GM12878 (cell line): ENCODE measurements at regions not wholly inside any gene's neighbourhood (a gene's known extent, or its start where the extent isn't known, plus 50 kb on each side); places are given as distances from the start of the nearest gene placed in this dataset.

Experiments used
- ATAC-seq: fragments of 200-7000 bp; cut with Tn5 transposase; 3 replicates; pipeline ENCODE4 v1.9.1; 2020; ENCODE audit warnings: mild to moderate bottlenecking, moderate library complexity
- BruUV-seq: library from RNA; stranded (reverse); fragments of 400-500 nt; replicated peaks from 2 replicates; lab custom pipeline; 2021; lab: Mats Ljungman, UMichigan
- CTCF ChIA-PET: fragments of 300-600 bp; sonication (Branson Sonifier 250); formaldehyde crosslinking; extraction: SDS; loops from one replicate; lab custom pipeline; 2021; ENCODE audit warnings: inconsistent platforms; lab: Yijun Ruan, JAX
- POLR2A ChIA-PET: fragments of 350-600 bp; formaldehyde crosslinking; extraction: SDS; loops from one replicate; lab custom pipeline; 2021; ENCODE audit warnings: inconsistent platforms; lab: Charles Lee
- RAD21 ChIA-PET: fragments of 300-600 bp; sonication (Branson Sonifier 250); formaldehyde crosslinking; loops from one replicate; lab custom pipeline; 2023; ENCODE audit warnings: antibody characterized with exemption; ENCODE audit not compliant: unreplicated experiment; lab: Charles Lee
- SMC1A ChIA-PET: fragments of 300-600 bp; sonication (Branson Sonifier 250); formaldehyde crosslinking; loops from one replicate; lab custom pipeline; 2023; ENCODE audit not compliant: unreplicated experiment, uncharacterized antibody; lab: Charles Lee
- DNase-seq: peaks from one replicate; pipeline ENCODE4 v3.0.0-alpha.2; 2011; ENCODE audit warnings: low read depth, low spot score
- FAIRE-seq: peaks from 3 replicates; lab custom pipeline; 2011; peaks lifted over from hg19 to GRCh38; lab: Jason Lieb, UNC
- H2AFZ ChIP-seq: 2 replicates; pipeline ENCODE4 v1.6.0; 2011; ENCODE audit warnings: low read depth, low read length, control low read depth; ENCODE audit not compliant: control insufficient read depth
- H3K27ac ChIP-seq: 2 replicates; pipeline ENCODE4 v1.5.1; 2011; ENCODE audit warnings: control low read depth; ENCODE audit not compliant: control insufficient read depth, insufficient read depth
- H3K27me3 ChIP-seq, 2 experiments: replicated peaks in 1 of 2; 2 replicates each; pipeline versions ENCODE4 v1.6.0 to v1.6.1; 2011; ENCODE audit warnings: low read length in 1 of 2; ENCODE audit not compliant: control insufficient read depth in 2 of 2, insufficient read depth in 2 of 2
- H3K36me3 ChIP-seq, 2 experiments: 2 replicates each; pipeline ENCODE4 v1.5.1; 2011; ENCODE audit warnings: low read length in 1 of 2; ENCODE audit not compliant: control insufficient read depth in 2 of 2, insufficient read depth in 2 of 2
- H3K4me1 ChIP-seq: 2 replicates; pipeline ENCODE4 v1.6.1; 2011; ENCODE audit warnings: mild to moderate bottlenecking, low read length, moderate library complexity, mixed read lengths; ENCODE audit not compliant: control insufficient read depth, insufficient read depth
- H3K4me2 ChIP-seq: 2 replicates; pipeline ENCODE4 v1.6.0; 2011; ENCODE audit warnings: control low read depth; ENCODE audit not compliant: control insufficient read depth, insufficient read depth
- H3K4me3 ChIP-seq: fragments of 200-600 bp; sonication (generic); 2 replicates; pipeline ENCODE4 v1.5.1; 2016
- H3K79me2 ChIP-seq: 2 replicates; pipeline ENCODE4 v1.6.0; 2011; ENCODE audit warnings: low read length; ENCODE audit not compliant: control insufficient read depth, insufficient read depth
- H3K9ac ChIP-seq: 2 replicates; pipeline ENCODE4 v1.8.0; 2011; ENCODE audit warnings: low read length, control low read depth, mixed read lengths; ENCODE audit not compliant: control insufficient read depth, insufficient read depth
- H3K9me3 ChIP-seq: replicated peaks from 3 replicates; pipeline ENCODE4 v1.5.1; 2011; ENCODE audit warnings: mild to moderate bottlenecking, low read length; ENCODE audit not compliant: control insufficient read depth, insufficient read depth
- H4K20me1 ChIP-seq: 2 replicates; pipeline ENCODE4 v1.6.0; 2011; ENCODE audit not compliant: control insufficient read depth, insufficient read depth
- BACH1 ChIP-seq: fragments of 450-650 bp; IDR thresholded peaks from 2 replicates; pipeline ENCODE4 v1.6.1; 2017; ENCODE audit warnings: mild to moderate bottlenecking, borderline replicate concordance
- CBFB ChIP-seq: IDR thresholded peaks from 2 replicates; pipeline ENCODE4 v1.6.1; 2016; ENCODE audit warnings: antibody characterized with exemption, low read depth
- CHD4 ChIP-seq: fragments of 200-600 bp; sonication (generic); IDR thresholded peaks from 2 replicates; pipeline ENCODE4 v1.6.1; 2016; ENCODE audit warnings: mild to moderate bottlenecking
- HDAC6 ChIP-seq: fragments of 200-600 bp; sonication (generic); IDR thresholded peaks from one replicate; pipeline ENCODE4 v1.8.0; 2017; ENCODE audit warnings: antibody characterized with exemption; ENCODE audit not compliant: unreplicated experiment
- MTA3 ChIP-seq: IDR thresholded peaks from 2 replicates; pipeline ENCODE4 v1.6.1; 2012; ENCODE audit warnings: low read length, inconsistent platforms, borderline replicate concordance
- NFIC ChIP-seq: IDR thresholded peaks from 2 replicates; pipeline ENCODE4 v1.6.1; 2012; ENCODE audit warnings: low read depth, mild to moderate bottlenecking, inconsistent platforms, low read length, moderate library complexity
- NFYB ChIP-seq: IDR thresholded peaks from 2 replicates; pipeline ENCODE4 v1.6.1; 2011; ENCODE audit warnings: low read depth, mild to moderate bottlenecking, low read length, improper control_type of control experiment, moderate library complexity; ENCODE audit not compliant: insufficient read depth
- PKNOX1 ChIP-seq: fragments of 450-650 bp; IDR thresholded peaks from 2 replicates; pipeline ENCODE4 v1.6.1; 2016; ENCODE audit warnings: mild to moderate bottlenecking
- POU2F2 ChIP-seq: IDR thresholded peaks from 3 replicates; pipeline ENCODE4 v1.6.1; 2011; ENCODE audit warnings: low read depth, mild to moderate bottlenecking, low read length, borderline replicate concordance
- SMC3 ChIP-seq: IDR thresholded peaks from 2 replicates; pipeline ENCODE4 v1.6.1; 2011; ENCODE audit warnings: low read length, improper control_type of control experiment, borderline replicate concordance
- STAT3 ChIP-seq: IDR thresholded peaks from 2 replicates; pipeline ENCODE4 v1.6.1; 2011; ENCODE audit warnings: low read depth, low read length, improper control_type of control experiment
- TCF3 ChIP-seq: IDR thresholded peaks from 2 replicates; pipeline ENCODE4 v1.6.1; 2012; ENCODE audit warnings: low read depth, mild to moderate bottlenecking, low read length, borderline replicate concordance; ENCODE audit not compliant: insufficient read depth
- ZNF384 ChIP-seq: IDR thresholded peaks from 2 replicates; pipeline ENCODE4 v1.6.1; 2012; ENCODE audit warnings: low read depth, mild to moderate bottlenecking, low read length, improper control_type of control experiment, borderline replicate concordance
- WGBS: methylation state at CpG from one replicate; pipeline ENCODE4 v1.1.6; 2016; ENCODE audit warnings: low lambda C conversion rate; ENCODE audit not compliant: insufficient replicate concordance, insufficient coverage; ENCODE audit errors: missing lambda C conversion rate; 5-methylcytosine and 5-hydroxymethylcytosine counted together
- in situ Hi-C: fragments of 300-500 bp; cut with MboI; formaldehyde crosslinking; loops from 9 replicates; pipeline ENCODE4 v1.14.3; 2018; ENCODE audit warnings: mixed read lengths
- intact Hi-C: fragments of 100-400 bp; cut with micrococcal nuclease; formaldehyde crosslinking; loops from one replicate; pipeline ENCODE4 v1.14.2; 2022; ENCODE audit not compliant: unreplicated experiment

GRCh38 chr3:154582501-154582900 is 152.5 kb upstream of the GPR149 start:
- H3K9me3 ChIP-seq: no peaks in the 10 kb centered on the region
- no peak overlapping the region for H3K4me3 ChIP-seq
- SMC1A ChIA-PET: no interaction called here
- no peak overlapping the region for H3K27ac ChIP-seq
- no peak for TF ChIP-seq HDAC6
- no peak for TF ChIP-seq POU2F2
- no peak for TF ChIP-seq NFYB
- TF ChIP-seq STAT3: no peak
- no peak for TF ChIP-seq CBFB
- no peak for TF ChIP-seq SMC3
- TF ChIP-seq, all 136 proteins: peak for 0
- no peak overlapping the region for H2AFZ ChIP-seq
- no peaks in the 10 kb centered on the region; a peak in 1 of 4 replicates for H3K27me3 ChIP-seq
- no peaks in the 10 kb centered on the region for H3K36me3 ChIP-seq
- FAIRE-seq: no peak
- H4K20me1 ChIP-seq: no peaks in the 10 kb centered on the region
- ATAC-seq: no peak
- no peak for DNase-seq
- RAD21 ChIA-PET: no interaction called here
- BruUV-seq: no TSS peak
- no peaks in the 10 kb centered on the region for H3K79me2 ChIP-seq
- POLR2A ChIA-PET: no interaction called here
- CTCF ChIA-PET: no interaction called here
- H3K4me2 ChIP-seq: no peak overlapping the region
- intact Hi-C loops (no loop called here), in situ Hi-C loops (no loop called here)
- no peaks in the 10 kb centered on the region for H3K4me1 ChIP-seq
- H3K9ac ChIP-seq: no peak overlapping the region

GRCh38 chr3:154571553-154572226 is 141.7 kb upstream of the GPR149 start:
- BruUV-seq: no TSS peak
- intact Hi-C loops: no loop called here
- no peak for DNase-seq
- WGBS: 13% methylated on average over 4 of the region's 4 CpGs
- in situ Hi-C loops: no loop called here
- Histone ChIP-seq H3K9me3 (no peaks in the 10 kb centered on the region), H3K27me3 (no peaks in the 10 kb centered on the region), H3K27ac (no peak overlapping the region), H3K9ac (no peak overlapping the region), H3K4me3 (no peak overlapping the region), H4K20me1 (no peaks in the 10 kb centered on the region), H2AFZ (no peak overlapping the region), H3K4me2 (no peak overlapping the region), H3K36me3 (no peaks in the 10 kb centered on the region), H3K4me1 (no peaks in the 10 kb centered on the region), H3K79me2 (no peaks in the 10 kb centered on the region)
- ChIA-PET RAD21 (no interaction called here), POLR2A (no interaction called here), SMC1A (no interaction called here), CTCF (no interaction called here)
- no peak for ATAC-seq
- no peak for TF ChIP-seq PKNOX1
- no peak for TF ChIP-seq CHD4
- TF ChIP-seq BACH1: no peak
- TF ChIP-seq ZNF384: no peak
- TF ChIP-seq MTA3: no peak
- no peak for TF ChIP-seq TCF3
- no peak for TF ChIP-seq NFIC
- FAIRE-seq: no peak
